ENCODE measurements at regions not wholly inside any gene's neighbourhood (a gene's known extent, or its start where the extent isn't known, plus 50 kb on each side); places are given as distances from the start of the nearest gene placed in this dataset.

DNA sequence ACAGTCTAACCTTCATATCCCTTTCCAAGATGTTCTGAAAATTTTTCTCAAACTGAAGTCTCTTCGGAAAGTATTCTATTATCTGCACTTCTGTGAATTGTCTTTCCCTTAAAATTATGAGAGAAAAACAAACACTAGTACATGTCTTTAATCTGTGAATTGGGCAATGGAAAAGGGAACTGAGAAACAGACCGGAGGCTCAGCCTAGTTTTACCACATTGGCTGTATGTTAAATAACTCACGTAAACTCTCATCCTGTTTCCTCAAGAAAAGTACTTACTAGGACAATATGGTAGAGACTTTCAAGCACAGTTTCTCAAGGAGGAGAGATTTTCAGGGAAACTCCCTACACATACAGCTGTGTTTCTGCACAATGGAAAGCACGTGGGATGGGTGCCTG is 982.2 kb upstream of the SEMA6D start:
- DNase-seq, result no peak

DNA sequence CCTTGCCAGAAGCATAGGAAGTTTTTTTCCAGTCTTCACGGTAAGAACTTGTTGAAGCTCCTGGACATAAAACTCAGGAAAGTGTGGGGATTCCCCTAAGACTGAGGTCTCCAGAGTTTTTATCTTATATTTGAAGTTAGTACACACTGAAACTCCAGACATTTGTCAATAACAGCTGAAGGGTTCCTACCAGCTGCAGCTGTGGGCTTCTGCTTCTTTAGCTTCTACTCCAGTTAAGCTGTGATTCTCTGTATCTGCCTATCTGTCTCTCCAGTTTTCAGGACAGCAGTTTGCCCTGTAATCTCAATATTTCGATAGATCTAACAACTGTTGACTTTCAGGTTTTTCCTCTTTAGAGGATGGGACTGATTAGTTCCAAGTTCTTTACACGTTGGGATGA is 966.0 kb upstream of the SEMA6D start:
- no peak for DNase-seq

DNA sequence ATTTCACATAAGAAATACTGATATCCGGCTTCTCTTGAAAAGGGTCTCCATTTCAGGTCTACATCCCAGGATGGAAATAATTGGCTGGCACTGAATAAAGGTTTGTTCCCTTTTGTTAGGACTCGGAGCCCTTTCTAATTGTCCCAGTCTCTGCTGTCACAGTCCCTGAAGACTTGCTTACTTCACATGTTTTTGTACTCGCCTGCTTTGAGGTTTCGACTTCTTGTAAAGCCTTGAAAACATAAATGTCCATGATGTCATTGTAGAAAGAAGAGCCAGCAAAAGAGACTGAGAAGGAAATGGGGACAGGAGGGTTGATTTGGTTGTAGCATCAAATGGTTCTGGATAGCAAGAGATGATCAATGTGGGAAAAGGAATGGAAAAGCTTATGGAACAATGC is 963.4 kb upstream of the SEMA6D start:
- no peak for DNase-seq

DNA sequence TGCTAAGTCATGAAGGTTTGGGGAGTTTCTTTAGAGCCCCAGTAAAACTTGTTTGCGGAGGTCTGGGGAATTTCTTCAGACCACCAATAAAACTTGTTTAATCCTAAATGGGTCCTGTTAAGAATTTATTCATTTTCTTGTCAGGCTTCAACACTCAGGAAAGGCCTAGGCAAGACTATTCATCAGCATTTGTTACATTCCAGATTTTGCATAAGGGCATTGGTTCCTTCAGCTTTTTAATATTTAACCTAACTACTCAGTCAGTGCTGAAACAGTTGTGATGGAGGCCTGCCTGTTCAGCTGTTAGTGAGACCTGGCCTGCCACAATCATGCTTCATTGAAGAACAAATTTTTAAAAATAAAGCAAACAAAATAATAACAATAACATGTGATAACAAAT is 954.2 kb upstream of the SEMA6D start:
- no peak for DNase-seq

DNA sequence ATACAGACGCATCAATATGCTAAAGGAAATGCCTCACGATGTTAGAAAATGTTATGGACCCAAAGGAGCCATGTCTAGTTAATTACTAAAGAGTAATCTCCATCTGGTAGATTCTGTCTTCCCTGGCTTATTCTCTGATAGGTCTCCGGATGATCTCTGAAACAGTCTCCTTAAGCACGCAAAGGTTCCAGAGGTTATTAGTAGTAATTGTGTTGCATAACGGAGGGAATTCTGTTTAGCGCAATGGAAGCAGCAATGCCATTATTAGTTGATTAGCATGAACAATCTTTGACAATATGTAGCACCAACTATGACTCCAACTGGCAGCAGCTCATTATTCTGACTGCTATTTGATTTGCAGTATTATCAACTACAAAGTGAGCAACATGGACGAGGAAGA is 952.5 kb upstream of the SEMA6D start:
- no peak for DNase-seq

DNA sequence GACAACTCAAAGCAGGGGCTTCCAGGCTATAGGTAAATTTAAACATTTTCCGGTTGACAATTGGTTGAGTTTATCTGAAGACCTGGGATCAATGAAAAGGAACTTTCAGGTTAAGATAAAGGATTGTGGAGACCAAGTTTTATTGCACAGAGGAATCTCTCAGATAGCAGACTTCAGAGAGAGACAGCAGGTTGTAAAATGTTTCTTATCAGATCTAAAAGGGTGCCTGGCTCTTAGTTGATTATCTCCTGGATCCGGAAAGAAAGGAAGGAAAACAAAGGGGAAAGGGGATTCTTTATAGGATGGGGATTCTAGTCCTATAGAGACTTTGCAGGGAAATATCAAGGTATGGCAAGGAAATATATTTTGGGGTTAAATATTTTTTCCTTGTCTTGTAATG is 951.3 kb upstream of the SEMA6D start:
- no peak for DNase-seq

DNA sequence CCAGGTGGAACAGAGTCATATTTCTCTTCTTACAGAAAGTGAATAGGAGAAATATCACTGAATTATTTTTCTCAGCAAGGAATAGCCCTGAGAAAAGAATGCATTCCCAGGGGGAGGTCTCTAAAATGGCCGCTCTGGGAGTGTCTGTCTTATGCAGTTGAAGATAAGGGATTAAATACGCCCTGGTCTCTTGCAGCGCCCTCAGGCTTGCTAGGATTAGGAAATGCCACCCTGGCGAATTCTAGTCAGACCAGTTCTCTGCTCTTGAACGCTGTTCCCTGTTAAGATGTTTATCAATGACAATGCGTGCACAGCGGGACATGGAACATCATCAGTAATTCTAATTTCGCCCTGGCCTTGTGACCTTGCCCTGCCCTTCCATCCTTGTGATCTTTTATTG is 949.0 kb upstream of the SEMA6D start:
- DNase-seq, result no peak

DNA sequence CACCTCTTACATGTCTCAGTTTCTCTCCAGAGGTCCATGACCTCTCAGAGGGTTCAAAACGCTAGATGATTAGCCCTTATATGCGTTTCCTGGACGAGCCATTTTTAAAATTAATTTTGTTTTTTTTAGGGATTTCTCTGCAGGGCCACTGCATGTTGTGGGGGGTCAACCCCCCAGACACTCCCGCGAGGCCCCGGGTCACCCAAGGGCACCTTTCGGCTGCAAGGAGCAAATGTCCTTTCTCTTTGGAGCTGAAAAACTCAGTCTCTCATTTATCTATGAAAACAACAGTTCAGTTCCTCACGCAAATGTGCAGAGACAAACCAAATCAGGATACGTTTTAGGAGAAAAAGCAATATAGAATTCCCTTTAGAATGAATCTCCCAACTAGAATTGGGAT is 944.3 kb upstream of the SEMA6D start:
- DNase-seq, result no peak

DNA sequence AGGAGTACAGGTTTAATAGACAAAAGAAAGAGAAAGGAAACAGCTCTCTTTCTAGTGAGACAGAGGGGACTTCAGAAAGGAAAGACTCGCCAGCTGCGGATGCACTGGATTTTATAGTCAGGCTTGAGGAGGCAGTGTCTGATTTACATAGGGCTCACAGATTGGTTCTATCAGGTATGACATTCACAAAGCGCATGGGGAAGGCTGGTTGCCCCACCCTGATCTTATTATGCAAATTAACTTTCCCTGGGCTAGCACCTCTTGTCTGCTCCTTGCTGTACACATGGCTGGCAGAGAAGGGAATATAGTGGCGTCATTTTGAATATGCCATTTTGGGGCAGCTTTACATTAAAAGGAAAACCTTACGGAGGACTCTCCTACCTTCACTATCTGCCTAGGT is 938.4 kb upstream of the SEMA6D start:
- no peak for DNase-seq

DNA sequence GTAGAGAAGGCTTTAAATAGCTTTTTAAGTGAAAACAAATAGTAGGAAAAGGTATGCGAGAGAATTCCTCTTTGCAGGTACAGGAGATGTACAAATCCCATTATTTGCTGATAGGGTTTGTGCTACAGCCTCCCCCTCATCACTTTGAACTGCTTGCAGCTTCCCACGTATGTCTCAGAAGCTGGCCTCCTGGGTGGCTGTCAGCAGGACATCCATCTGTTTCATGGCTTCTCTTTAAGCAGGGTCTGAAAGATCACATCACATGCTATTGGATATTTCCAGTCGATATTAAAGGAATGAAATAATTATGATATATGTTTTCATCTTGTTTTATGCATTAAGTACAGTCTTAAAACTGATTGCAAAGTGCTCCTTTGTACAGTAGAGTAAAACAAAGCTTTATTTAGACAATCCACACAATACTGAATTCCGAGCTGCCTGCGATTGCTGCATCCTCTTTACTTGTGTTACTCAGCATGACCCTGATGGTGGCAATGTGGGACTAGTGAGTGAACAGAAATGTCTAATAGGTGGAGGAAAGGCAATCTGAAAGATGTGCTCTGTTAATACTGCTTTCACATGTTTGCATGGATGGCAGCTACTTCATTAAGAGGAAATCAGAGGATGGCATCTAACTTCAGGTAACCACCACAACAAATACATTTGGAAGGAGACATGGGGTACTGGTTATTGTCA is 930.6 kb upstream of the SEMA6D start:
- no peak for DNase-seq

DNA sequence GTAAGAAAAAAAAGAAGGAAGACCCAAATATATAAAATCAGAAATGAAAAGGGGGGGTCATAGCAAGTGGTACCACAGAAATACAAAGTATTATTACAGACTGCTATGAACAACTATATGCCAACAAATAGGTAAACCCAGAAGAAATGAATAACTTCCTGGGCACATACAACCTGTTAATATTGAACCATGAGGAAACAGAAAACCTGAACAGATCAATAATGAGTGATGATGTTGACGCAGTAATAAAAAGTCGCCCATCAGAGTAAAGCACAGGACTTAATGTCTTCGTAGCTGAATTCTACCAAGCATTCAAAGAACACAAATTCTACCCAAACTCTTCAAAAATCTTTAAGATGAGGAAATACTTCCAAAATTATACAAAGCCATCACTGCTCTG is 921.6 kb upstream of the SEMA6D start:
- no peak for DNase-seq

DNA sequence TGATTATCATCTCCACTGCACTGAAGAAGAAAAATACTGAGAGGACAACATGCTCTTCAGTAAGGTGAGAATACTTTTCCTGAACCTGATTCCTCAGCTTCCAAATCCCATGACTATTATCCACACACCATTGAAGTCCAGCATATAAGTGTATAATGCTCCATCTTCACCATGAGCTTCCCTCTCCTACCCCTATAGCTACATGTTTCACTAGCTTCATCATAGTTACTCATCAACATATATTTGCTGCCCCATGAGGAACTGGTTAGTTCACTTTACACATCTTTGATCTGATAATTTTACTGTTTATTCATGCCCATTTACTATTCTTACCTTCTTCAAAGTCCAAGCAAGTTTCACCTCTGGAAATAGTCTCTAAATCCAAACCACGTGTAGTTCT is 908.5 kb upstream of the SEMA6D start:
- no peak for DNase-seq

DNA sequence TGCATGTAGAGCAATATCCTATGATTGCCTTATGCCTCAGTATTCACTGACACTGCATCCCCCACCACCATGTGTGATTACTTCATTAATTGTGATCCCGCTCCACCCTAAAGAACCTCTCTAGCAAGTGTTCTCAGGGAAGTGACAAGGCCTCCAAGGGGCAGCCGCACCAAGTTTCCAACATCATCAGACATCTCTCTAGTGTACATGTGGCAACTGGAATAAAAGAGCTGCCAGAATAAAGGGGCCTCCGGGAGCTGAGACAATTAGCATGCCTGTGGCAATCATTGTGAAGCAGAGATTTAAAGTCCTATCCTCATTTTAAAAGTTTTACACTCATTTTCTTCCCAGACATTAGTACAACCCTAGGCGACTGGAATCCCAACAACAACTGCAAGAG is 902.1 kb upstream of the SEMA6D start:
- no peak for DNase-seq

DNA sequence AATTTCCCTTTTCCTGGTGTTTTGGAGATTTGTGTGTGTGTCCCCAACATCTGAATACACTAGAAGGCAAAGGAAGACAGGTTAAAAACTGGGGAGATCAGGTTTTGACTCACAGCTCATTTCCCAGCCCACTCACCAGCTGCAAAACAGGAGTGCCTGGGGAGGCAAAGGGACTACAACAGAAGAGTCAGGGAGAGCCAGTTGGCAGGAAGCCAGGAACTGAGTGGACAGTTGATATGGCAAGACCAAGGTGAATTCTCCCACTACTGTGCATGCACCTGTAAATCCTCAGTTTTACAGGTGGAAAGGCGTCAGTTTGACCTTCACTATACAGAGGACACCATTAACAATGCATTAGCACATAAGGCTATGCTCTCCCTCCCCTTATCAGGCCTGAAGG is 901.5 kb upstream of the SEMA6D start:
- no peak for DNase-seq

DNA sequence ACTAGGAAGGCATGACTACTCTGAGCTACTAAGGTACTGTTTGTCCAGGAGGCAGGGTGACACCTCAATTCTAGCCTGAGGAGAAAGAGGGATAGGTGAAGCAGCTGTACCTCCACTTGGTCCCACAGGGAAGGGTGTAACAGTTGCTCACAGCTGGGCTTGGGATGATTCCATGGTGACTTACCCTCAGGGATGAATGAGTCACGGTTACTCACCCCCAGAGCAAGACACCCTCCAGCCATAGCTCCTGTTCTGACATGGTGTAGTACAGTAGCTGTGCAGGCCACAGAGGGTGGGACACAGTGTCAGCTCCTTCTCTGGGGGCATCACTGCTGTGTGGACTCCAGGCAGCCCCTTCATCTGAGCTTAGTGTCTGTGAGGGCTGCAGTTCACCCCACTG is 868.6 kb upstream of the SEMA6D start:
- DNase-seq, result no peak

DNA sequence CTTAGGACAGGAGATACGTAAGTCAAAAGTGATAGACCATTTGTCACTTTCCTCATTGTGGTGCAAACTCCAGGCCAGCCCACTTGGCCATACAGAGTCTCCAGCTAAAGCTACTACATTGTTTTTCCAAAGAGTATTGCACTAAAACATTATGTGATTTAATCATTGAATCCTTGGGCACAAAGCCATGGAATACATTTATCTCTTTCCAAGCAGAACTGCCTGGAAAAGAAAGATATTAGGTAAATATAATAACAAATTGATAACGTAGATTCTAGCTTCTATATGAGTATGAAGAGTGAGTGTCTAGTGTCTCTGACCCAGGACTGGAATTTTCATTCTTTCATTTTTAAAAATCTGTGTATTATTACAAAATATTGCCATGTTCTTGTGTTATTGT is 863.7 kb upstream of the SEMA6D start:
- no peak for DNase-seq

DNA sequence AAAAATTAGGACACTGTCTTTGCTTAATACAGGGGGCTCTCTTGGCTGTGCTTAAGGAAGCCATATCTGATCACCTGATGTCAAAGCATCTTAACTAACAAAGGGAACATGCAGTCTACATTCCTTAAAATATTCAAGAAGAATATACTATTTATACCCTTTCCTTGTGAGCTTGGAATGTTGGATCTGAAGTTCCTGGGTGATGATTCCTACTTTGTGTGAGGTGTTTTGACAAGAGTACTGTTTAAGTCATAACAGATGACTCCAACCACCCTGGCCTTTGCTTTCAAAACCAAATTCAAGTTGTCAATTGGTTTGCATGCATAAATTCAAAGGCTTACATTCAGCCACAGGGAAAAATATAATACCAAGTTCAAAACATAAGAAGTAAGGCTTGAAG is 862.7 kb upstream of the SEMA6D start:
- no peak for DNase-seq

DNA sequence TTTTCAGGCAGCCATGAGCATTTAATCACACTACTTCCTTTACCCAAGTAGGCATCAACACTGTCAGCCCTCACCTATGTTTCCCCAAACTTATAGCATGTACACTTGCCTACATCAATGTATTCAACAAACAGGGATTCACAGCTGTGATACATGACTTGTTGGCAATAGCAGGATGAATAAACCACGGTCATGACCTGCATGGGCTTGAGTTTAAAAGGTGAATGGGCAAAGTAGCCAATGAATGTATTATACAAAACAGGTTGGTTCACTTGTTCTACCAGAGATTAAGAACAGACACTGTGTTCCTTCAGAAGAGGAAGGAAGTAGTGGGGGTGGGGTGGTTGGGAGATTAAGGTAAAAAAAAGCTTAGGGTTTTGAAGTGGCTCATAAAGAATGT is 861.9 kb upstream of the SEMA6D start:
- DNase-seq, result no peak

DNA sequence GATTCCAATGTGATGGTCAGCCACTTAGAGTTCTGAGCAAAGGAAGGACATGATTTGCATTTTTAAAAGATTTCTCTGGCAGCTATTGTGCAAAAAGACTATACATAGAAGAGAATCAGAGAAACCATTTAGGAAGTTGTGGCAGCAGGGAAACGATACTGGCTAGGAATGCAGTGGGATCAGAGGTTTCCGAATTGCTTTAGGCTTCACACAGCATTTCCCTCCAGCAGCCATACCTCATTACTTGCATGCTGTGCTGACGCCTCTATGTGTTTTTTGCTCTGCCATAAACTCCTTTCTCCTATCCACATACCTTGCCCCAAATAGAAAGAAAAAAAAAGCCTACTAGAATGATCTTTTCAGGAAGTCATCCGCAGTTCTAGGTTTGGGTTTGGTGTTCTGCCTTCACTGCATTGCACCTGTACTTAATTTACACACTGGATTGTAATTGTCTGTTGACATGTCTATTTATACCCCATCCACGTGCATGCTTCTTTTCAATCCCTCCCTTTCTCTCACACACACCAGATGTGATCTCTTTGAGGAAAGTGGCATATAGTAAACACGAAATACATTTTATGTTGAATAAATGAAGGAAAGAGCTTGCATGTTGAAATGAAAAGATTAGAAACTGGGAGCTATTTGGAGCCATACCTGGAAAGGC is 860.3 kb upstream of the SEMA6D start:
- DNase-seq, result no peak

DNA sequence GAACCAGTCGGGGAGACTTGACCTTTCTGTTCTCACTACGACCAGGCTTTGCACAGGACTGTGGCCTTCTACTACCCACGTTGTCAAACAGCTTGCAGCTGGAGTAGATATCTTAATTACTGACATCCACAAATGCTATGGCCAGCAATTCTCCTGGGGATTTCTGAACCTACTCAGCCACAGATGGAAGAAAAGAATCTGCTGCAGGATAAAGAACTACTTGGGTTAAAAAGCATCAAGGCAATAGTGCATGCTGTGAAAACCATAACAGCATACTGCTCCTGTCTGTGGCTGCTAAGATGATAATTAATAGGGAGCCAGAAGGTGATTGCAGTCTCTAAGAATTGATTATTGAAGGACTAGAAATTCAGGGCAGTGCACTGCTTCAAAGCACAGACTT is 859.2 kb upstream of the SEMA6D start:
- DNase-seq, result no peak

DNA sequence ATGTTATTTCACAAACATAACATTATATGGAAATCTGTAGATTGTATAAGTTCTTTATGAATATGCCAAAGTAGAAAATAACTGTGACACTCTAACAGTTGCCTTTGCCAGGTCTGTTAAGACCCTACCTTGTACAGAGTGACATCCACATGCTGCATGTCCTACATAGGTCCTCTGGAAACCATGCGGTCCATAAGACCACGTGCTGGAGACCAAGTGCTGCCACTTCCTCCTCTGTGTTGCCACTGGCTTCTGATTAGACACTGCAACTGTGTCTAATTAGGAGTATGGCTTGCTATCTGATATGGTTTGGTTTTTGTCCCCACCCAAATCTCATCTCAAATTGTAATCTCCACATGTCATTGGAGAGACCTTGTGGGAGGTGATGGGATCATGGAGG is 855.5 kb upstream of the SEMA6D start:
- no peak for DNase-seq

DNA sequence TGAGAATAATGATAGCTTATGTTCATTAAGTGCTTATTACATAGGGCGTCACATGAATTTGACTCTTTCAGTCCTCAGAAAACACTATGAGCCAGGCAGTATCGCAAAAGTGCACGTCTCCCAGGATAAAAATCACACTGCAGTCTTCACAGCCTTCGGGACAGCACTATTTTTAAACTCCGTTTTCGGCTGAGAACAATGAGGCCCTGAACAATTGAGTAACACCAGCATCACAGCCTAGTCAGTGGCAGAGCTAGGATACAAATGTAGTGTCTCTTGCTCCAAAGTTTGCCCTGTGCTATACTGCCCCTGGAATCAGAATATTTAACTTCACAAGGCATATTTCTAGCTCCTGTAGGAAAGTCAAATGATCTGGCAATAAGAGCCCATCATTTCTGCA is 852.1 kb upstream of the SEMA6D start:
- DNase-seq, result no peak

DNA sequence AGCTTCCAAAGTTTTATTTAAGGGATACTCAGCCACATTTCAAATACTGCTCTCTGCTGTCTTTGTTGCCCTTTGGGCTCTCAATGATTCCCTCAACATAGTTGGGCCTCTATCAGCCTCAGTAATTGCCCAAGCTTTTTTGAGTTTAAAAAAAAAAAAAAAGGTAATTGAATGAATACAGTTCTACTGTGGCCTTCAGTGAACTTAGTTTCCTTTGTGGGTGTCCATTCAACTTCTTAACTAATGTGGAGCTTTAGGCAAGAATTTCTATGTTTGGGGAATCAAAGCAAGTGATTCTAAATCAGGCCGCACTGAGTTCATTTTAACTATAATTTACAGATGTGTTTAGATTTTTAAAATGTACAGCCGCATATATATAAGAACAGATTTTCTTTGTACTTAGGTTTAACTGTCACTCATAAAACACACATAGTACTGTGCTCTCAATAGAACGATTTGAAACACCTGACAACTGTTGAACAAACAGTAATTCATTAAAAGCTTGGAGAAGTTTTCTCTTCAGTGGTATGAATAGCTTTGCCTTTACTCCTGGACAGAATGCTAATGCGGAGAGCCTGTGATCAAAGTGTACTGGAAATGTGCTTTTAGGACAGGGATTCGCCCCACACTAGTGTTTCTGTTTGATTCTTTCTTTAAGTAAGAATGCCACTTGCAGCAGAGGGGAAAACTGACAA is 844.9 kb upstream of the SEMA6D start:
- no peak for DNase-seq

DNA sequence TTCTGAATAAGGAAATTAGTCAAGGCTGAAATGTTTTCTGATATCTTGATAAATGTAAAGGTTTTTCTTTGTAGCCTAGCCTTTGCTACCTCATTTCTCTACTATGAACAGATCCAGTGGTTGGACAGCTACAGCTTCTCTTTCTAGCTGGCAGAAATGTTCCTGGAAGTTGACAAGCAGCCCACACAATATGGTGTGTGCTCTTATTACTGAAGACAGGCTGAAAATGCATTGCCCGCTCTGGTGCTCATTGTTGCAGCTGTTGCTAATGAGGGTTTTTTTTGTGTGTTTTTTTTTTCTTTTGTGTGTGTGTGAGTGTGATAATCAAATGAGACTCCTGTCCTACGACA is 844.3 kb upstream of the SEMA6D start:
- DNase-seq, result no peak
